GM08714 (cell line): ENCODE measurements at regions not wholly inside any gene's neighbourhood (a gene's known extent, or its start where the extent isn't known, plus 50 kb on each side); places are given as distances from the start of the nearest gene placed in this dataset.

Source experiments
- H3K4me3 ChIP-seq: fragments of 200-500 bp; sonication (Bioruptor generic); 2 replicates; pipeline ENCODE4 v1.5.1; 2014; ENCODE audit warnings: mild to moderate bottlenecking, low read length, inconsistent platforms
- ZNF274 ChIP-seq: IDR thresholded peaks from 2 replicates; pipeline ENCODE4 v1.6.1; 2012; ENCODE audit warnings: mild to moderate bottlenecking, low read depth, low read length

- TF ChIP-seq ZNF274: no peak
- no peak overlapping the region for H3K4me3 ChIP-seq
These were observed 226.0 kb upstream of the NFE2L3 start for GRCh38 chr7:25926009-25926408.

GRCh38 chr7:25926451-25926850 is 225.5 kb upstream of the NFE2L3 start:
- no peak for TF ChIP-seq ZNF274
- H3K4me3 ChIP-seq: no peak overlapping the region

- H3K4me3 ChIP-seq: no peak overlapping the region
- no peak for TF ChIP-seq ZNF274
These were observed 224.9 kb upstream of the NFE2L3 start for GRCh38 chr7:25926891-25927625.

GRCh38 chr7:25927626-25927978 is 224.4 kb upstream of the NFE2L3 start:
- no peak for TF ChIP-seq ZNF274
- H3K4me3 ChIP-seq: no peak overlapping the region

GRCh38 chr7:25928549-25929330 is 223.3 kb upstream of the NFE2L3 start:
- H3K4me3 ChIP-seq: no peak overlapping the region

GRCh38 chr7:25929448-25929847 is 222.6 kb upstream of the NFE2L3 start:
- no peak overlapping the region for H3K4me3 ChIP-seq
- no peak for TF ChIP-seq ZNF274

More at GRCh38 chr7:25928549-25929330, 223.3 kb upstream of the NFE2L3 start:
- TF ChIP-seq ZNF274: no peak

- no peak for TF ChIP-seq ZNF274
- H3K4me3 ChIP-seq: no peak overlapping the region
These were observed 221.4 kb upstream of the NFE2L3 start for GRCh38 chr7:25930492-25931048.

GRCh38 chr7:25931156-25931555 is 220.8 kb upstream of the NFE2L3 start:
- H3K4me3 ChIP-seq: no peak overlapping the region
- TF ChIP-seq ZNF274: no peak

- no peak for TF ChIP-seq ZNF274
- H3K4me3 ChIP-seq: no peak overlapping the region
These were observed 218.1 kb upstream of the NFE2L3 start for GRCh38 chr7:25933921-25934320.

- TF ChIP-seq ZNF274: no peak
- peak overlapping the region; percentile 2; the same call in 1 of the 2 replicates for H3K4me3 ChIP-seq
These were observed 211.7 kb upstream of the NFE2L3 start for GRCh38 chr7:25940086-25940906.

GRCh38 chr7:25944777-25945515 is 207.1 kb upstream of the NFE2L3 start:
- H3K4me3 ChIP-seq: no peak overlapping the region
- no peak for TF ChIP-seq ZNF274

- TF ChIP-seq ZNF274: no peak
- H3K4me3 ChIP-seq: no peak overlapping the region
These were observed 206.4 kb upstream of the NFE2L3 start for GRCh38 chr7:25945608-25946007.

GRCh38 chr7:25946181-25946580 is 205.8 kb upstream of the NFE2L3 start:
- no peak for TF ChIP-seq ZNF274
- H3K4me3 ChIP-seq: no peak overlapping the region
